Renal cortical epithelial cell (primary cell): ENCODE measurements at regions not wholly inside any gene's neighbourhood (a gene's known extent, or its start where the extent isn't known, plus 50 kb on each side); places are given as distances from the start of the nearest gene placed in this dataset.

Experiments
- DNase-seq: peaks from one replicate; pipeline ENCODE4 v3.0.0-alpha.2; 2011; ENCODE audit warnings: low read depth

- DNase-seq, result no peak
Measured at GRCh38 chr20:60424267-60424902, 466.2 kb downstream of the CDH26 start.

DNA sequence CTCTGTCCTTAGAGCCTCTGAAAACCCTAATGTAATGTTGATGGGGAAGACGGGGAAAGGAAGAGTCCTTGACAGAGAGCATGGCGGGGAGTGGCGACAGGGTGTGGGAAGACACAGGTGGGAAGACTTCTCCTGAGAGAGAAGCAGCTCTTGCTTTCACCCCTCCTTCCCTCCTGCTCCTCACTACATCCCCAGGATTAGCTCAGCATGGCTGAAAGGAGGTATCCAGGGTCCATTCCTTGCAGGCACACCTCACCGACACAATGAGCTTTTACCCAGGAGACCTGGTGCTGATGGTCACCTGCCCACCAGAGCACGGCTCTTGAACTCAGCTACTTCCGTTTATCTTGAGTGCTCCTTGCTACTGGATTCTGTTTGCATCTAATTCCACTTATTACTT is 469.3 kb downstream of the CDH26 start:
- DNase-seq, result no peak

DNA sequence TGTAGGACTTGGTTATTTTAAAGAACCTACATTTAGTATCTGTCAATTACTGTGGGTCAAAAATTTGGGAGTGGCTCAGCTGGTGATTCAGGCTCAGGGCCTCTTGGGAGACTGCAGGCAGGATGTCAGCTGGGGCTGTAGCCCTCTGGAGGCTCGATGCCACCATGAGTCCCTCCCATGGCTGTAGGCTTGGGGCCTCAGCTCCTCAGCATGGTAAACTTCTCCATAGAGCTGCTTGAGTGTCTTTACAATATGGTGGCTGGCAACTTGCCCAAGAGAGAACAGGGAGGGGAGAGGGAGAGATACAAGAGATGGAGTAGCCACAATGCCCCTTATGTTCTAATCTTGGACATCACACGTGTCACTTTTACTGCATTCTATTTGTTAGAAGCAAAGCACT is 470.4 kb downstream of the CDH26 start:
- DNase-seq, result no peak

- DNase-seq, result no peak
Measured at GRCh38 chr20:60430516-60431001, 472.3 kb downstream of the CDH26 start.

- no peak for DNase-seq
Measured at GRCh38 chr20:60431349-60431748, 473.1 kb downstream of the CDH26 start.

- no peak for DNase-seq
Measured at GRCh38 chr20:60437418-60437817, 479.2 kb downstream of the CDH26 start.

- peak; percentile 24 for DNase-seq
Measured at GRCh38 chr20:60446267-60447111, 488.3 kb downstream of the CDH26 start.

DNA sequence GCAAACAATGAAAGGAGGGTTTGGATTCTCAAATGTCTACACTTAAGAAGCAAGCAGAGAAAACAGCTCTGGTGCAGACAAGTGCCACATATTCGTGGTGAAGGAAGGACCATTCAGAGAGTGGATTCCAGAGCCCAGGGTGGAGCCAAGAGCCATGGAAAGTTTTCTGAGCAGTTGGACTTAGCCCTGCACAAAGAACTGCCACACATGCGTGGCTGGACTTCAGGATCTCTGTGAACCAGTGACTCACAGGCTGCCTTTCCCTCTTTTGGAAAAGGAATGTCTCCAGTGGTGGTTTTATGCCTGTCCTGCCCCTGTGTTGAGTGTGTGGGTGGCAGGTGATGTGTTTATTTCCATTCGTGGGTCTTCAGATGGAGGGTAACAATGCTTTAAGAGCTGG is 489.5 kb downstream of the CDH26 start:
- DNase-seq, result peak; percentile 11

DNA sequence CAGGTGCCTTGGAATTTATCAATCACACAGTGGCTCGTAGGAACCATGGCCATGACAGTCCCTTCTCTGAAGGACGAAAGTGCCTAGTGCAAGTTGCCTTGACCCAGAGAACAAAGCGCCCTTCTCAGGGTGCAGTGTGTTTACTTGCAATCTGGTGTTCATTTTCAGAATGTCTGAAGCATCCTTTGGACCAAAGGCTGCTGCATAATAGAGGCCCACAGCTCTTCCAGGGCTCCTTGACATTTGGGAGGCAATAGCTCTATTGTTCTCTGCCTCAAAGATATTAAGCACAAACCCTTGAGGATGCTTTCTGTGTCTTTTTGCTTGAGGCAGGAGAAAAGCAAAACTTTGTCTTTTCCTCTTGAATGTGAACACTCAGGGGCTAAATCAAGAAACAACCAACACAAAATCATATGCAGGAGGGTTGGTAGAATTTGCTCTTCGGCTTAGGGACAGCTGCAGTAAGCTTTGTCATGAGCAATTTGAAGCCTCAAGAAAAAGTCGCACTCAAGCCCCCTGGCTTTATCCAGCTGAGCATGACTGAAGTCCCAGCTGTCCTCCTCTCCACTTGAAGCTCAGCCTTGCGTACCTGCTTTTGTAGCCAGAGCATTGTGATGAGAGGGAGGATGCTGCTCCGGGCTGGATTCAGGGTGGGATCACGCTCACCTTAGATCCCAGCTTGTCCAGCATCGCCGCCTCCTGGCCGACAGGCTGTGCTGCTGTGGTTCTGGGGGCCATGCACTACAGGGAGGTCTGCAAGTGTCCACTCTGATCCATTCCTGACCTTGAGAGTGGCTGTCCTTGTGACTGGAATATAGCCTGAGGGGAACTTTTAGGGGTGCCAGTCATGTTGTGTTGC is 495.4 kb downstream of the CDH26 start:
- no peak for DNase-seq

DNA sequence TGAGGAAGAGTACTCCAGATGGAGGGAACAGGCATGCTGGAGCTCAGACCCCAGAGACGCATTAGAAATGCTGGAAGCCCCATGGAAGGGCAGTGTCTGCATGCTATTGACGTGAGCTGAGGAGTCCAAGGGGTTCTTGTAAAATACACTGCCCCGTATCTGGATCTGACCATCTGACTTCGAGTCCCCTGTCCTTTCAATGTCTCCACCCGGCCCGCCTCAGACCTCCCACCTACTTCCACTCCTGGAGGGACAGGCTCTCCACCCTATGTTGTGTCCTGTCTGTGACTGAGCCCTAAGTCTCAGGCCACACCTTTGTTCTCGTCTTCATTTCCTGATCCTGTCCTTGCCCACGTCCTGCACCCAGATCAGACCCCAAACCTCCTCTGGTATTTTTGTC is 496.3 kb downstream of the CDH26 start:
- DNase-seq, result no peak

DNA sequence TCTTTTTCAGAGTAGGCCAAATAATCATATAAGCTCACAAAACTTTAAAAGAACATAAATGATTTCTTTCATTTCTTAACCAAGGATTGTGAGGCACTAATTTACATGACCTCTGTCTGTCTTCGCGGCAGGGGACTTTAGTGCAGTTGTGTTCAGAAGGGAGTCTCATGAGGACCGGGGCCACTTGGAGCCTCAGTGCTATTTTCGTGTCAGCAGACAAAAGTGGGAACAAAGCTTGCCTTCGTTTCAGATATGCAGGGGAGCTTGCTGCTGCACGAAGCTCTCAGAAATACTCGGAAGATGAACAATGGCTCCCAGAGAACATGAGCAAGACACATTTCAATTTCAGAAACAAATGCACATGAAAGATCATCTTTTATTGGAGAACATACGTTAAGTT is 497.0 kb downstream of the CDH26 start:
- no peak for DNase-seq

- no peak for DNase-seq
Measured at GRCh38 chr20:60459212-60459611, 501.0 kb downstream of the CDH26 start.

- no peak for DNase-seq
Measured at GRCh38 chr20:60461993-60462392, 503.8 kb downstream of the CDH26 start.

DNA sequence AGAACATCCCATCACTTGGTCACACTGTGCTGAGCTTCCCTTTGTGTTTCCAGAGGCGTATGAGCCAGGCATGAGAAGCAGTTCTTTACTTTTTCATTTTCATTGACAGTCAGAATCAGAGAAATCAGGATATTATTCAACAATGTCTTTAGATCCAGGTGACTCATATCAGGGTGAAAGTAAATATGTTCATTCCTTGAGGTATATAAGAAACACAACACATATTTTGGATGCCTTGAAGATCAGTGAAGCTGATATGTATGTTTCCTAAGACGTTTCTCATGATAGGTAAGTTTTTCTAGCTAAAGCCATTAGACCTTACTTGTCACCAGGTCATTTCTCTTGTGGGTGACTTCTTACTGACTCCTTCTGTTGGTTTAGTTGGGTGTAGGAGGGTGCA is 505.6 kb downstream of the CDH26 start:
- DNase-seq, result no peak

GRCh38 chr20:60465439-60465838 is 507.2 kb downstream of the CDH26 start:
- DNase-seq, result no peak

DNA sequence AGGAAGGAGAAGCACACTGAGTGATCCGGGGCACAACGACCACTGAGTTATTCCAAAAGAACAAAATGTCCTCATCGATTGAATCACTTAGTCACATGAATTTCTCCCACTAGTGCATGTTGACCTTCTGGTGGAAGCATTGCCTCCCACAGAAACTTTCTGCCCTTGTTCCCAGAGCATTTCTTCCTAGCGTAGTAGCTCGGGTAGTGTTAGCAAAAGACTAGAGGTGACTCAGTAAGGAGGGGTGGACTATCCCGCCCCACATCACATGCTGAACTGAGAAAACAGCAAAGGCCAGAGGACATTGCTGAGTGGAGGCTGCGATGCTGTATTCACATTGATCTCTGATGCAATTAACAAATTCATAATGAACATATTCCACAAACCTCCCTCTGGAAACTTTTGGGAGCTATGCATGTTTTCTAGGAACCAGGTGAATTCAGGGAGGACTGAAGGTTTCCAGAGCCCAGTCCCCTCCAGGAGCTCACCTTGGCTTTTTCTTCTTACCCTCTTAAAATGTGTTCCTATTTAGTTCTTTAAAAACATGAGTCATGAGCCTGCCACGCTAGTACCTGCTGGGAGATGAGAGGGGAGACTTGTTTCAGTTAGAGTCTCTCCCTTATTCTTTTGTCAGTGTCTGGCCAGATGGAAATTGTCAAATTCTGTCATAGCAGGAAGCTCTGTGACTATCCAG is 507.9 kb downstream of the CDH26 start:
- no peak for DNase-seq

GRCh38 chr20:60466687-60467022 is 508.4 kb downstream of the CDH26 start:
- DNase-seq, result no peak

DNA sequence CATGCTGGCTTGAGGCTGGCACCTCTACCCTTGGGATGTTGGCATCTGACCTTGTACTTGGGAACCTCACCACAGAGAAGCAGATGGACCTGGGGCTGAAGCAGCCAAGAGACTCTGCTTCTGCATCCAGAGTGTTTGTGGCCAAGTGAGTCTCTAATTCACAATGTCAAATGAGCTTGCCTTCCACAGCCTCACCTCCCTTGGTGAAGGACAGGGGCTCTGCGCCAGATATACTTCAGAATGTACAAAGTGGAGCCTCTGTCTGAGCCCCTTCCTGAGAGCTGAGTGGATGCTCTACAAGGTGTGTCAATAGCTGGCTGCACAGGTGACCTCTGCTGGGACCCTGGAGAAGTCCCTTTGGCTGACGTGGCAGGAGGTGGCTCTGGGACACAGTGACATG is 508.9 kb downstream of the CDH26 start:
- no peak for DNase-seq

GRCh38 chr20:60467771-60468170 is 509.5 kb downstream of the CDH26 start:
- DNase-seq, result no peak

GRCh38 chr20:60469829-60470228 is 511.6 kb downstream of the CDH26 start:
- no peak for DNase-seq

GRCh38 chr20:60470366-60470765 is 512.1 kb downstream of the CDH26 start:
- no peak for DNase-seq

- DNase-seq, result no peak
Measured at GRCh38 chr20:60473211-60473610, 515.0 kb downstream of the CDH26 start.
